ENCODE measurements at regions not wholly inside any gene's neighbourhood (a gene's known extent, or its start where the extent isn't known, plus 50 kb on each side); places are given as distances from the start of the nearest gene placed in this dataset.

DNA sequence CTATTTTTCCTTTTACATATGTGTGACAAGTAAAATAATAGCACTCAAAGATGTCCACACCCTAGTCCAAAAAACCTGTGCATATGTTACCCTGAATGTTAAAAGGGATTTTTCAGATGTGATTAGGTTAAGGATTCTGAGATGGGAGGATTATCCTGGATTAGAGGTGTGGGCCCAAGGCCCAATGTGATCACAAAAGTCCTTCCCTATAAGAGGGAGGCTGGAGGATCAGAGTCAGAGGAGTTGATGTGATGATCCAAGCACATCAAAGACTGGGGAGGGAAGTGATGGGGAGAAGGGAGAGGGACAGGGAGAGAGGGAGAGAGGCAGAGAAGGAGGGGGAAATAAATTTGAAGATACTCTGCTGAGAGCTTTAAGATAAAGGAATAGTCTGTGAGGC is 512.6 kb downstream of the PLOD2 start:
- no peaks in the 10 kb centered on the region for H3K79me1 ChIP-seq (ENCODE audit: insufficient read depth, low read depth, low read length, poor library complexity, severe bottlenecking)
- no peak overlapping the region for H3K56ac ChIP-seq (ENCODE audit: insufficient read length, low read depth, low read length)
- no peak overlapping the region for H2AFZ ChIP-seq (ENCODE audit: low read length)
- no peak overlapping the region for H3K18ac ChIP-seq (ENCODE audit: insufficient read length, low read depth, low read length)
- no peak overlapping the region for H2BK20ac ChIP-seq (ENCODE audit: low read depth, low read length, poor library complexity, severe bottlenecking)
- peaks cover 0 to 2% of the 10 kb centered on the region in 2 experiments; a peak in 1 of 4 replicates for H3K4me1 Mint-ChIP-seq
- no peak overlapping the region for H3K27ac ChIP-seq (ENCODE audit: insufficient read length, low read depth, low read length)
- H3K4me3 Mint-ChIP-seq: no peak overlapping the region
- peaks cover 4% of the 10 kb centered on the region in 2 experiments; a peak in 2 of 5 replicates for H3K9me3 Mint-ChIP-seq
- H3K23ac ChIP-seq (ENCODE audit: insufficient read length, low read depth, low read length): no peak overlapping the region
- H3K27me3 ChIP-seq (ENCODE audit: insufficient read depth, low read length): no peaks in the 10 kb centered on the region
- H3K14ac ChIP-seq (ENCODE audit: insufficient read depth, low read length): no peak overlapping the region
- H3K9ac ChIP-seq (ENCODE audit: extremely low read depth, insufficient read length, low read length): no peak overlapping the region
- H3K27ac Mint-ChIP-seq: peak overlapping the region in 1 of 3 experiments; percentile 70; a peak in 1 of 7 replicates
- no peaks in the 10 kb centered on the region for H3K4me1 ChIP-seq (ENCODE audit: insufficient read depth, low read length)
- H3K36me3 Mint-ChIP-seq (ENCODE audit: insufficient read depth in 1 of 3, low read depth in 3 of 3): peaks cover 0 to 3% (median 0%) of the 10 kb centered on the region in 3 experiments; a peak in 1 of 7 replicates
- TF ChIP-seq, protein P1, sequence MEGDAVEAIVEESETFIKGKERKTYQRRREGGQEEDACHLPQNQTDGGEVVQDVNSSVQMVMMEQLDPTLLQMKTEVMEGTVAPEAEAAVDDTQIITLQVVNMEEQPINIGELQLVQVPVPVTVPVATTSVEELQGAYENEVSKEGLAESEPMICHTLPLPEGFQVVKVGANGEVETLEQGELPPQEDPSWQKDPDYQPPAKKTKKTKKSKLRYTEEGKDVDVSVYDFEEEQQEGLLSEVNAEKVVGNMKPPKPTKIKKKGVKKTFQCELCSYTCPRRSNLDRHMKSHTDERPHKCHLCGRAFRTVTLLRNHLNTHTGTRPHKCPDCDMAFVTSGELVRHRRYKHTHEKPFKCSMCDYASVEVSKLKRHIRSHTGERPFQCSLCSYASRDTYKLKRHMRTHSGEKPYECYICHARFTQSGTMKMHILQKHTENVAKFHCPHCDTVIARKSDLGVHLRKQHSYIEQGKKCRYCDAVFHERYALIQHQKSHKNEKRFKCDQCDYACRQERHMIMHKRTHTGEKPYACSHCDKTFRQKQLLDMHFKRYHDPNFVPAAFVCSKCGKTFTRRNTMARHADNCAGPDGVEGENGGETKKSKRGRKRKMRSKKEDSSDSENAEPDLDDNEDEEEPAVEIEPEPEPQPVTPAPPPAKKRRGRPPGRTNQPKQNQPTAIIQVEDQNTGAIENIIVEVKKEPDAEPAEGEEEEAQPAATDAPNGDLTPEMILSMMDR (conservative IDR thresholded peaks at IDR 0.05): no peak
- H3K9me3 ChIP-seq (ENCODE audit: control insufficient read depth, low read depth, low read length): no peaks in the 10 kb centered on the region
- H2BK15ac ChIP-seq (ENCODE audit: low read depth, low read length): no peak overlapping the region
- H2BK120ac ChIP-seq (ENCODE audit: low read depth, low read length, poor library complexity, severe bottlenecking): no peak overlapping the region
- no peak overlapping the region for H4K91ac ChIP-seq (ENCODE audit: insufficient read length, low read depth, low read length)
- H2BK12ac ChIP-seq (ENCODE audit: insufficient read length, low read depth, low read length): no peak overlapping the region
- H3K4ac ChIP-seq (ENCODE audit: low read depth, low read length): no peak overlapping the region
- no peak for DNase-seq
- H3T11ph ChIP-seq (ENCODE audit: low read length): no peak overlapping the region
- H4K5ac ChIP-seq (ENCODE audit: insufficient read length, low read depth, low read length): no peak overlapping the region
- H2AK5ac ChIP-seq (ENCODE audit: insufficient read length, low read length): no peak overlapping the region
- H4K20me1 ChIP-seq (ENCODE audit: control insufficient read depth, insufficient read depth, insufficient read length): no peaks in the 10 kb centered on the region
- H3K4me2 ChIP-seq (ENCODE audit: insufficient read depth, insufficient read length, low read length): no peak overlapping the region
- no peak overlapping the region for H2BK5ac ChIP-seq (ENCODE audit: insufficient read length, low read length)
- H3K79me2 ChIP-seq (ENCODE audit: insufficient read depth, low read length): no peaks in the 10 kb centered on the region
- no peaks in the 10 kb centered on the region for H3K23me2 ChIP-seq (ENCODE audit: insufficient read length, low read depth, low read length, poor library complexity, severe bottlenecking)
- no peak overlapping the region for H4K8ac ChIP-seq (replicated peaks; ENCODE audit: insufficient read length, low read depth, low read length)
- H3K27me3 Mint-ChIP-seq (ENCODE audit: low read depth): no peaks in the 10 kb centered on the region

Measured in H9 (cell line).